HepG2 (cell line): ENCODE measurements at regions not wholly inside any gene's neighbourhood (a gene's known extent, or its start where the extent isn't known, plus 50 kb on each side); places are given as distances from the start of the nearest gene placed in this dataset.

Source experiments
- ATAC-seq: fragments of 200-7000 bp; cut with Tn5 transposase; 3 replicates; pipeline ENCODE4 v1.9.1; 2020; ENCODE audit warnings: mild to moderate bottlenecking, moderate library complexity
- BruUV-seq: library from RNA; stranded (reverse); fragments of 400-500 nt; replicated peaks from 2 replicates; lab custom pipeline; 2021; lab: Mats Ljungman, UMichigan
- CTCF ChIA-PET: fragments of 300-600 bp; formaldehyde crosslinking; extraction: SDS; loops from one replicate; lab custom pipeline; 2021; ENCODE audit warnings: low total read pairs, inconsistent platforms, low intra/inter-chr PET ratio; lab: Yijun Ruan, JAX
- POLR2A ChIA-PET: fragments of 350-600 bp; sonication (Branson Sonifier 250); formaldehyde crosslinking; loops from one replicate; lab custom pipeline; 2020; ENCODE audit warnings: antibody characterized with exemption, inconsistent platforms; lab: Yijun Ruan, JAX
- DNase-seq: peaks from one replicate; pipeline ENCODE4 v3.0.0-alpha.2; 2015; ENCODE audit warnings: low spot score
- FAIRE-seq: peaks from 3 replicates; lab custom pipeline; 2011; peaks lifted over from hg19 to GRCh38; lab: Jason Lieb, UNC
- H2AFZ ChIP-seq: one replicate; pipeline ENCODE4 v1.6.1; 2011; ENCODE audit warnings: low read length, inconsistent platforms
- H3K27ac ChIP-seq: fragments of 300-600 bp; 3 replicates; pipeline ENCODE4 v1.8.0; 2011; ENCODE audit warnings: mixed run types, mild to moderate bottlenecking, mixed read lengths, low read length, inconsistent platforms; ENCODE audit not compliant: insufficient read depth; ENCODE audit errors: extremely low read length
- H3K27me3 ChIP-seq, 2 experiments: fragments of 200-600 bp in 1 of 2; 2 replicates in 1 of 2; 3 replicates in 1 of 2; pipeline versions ENCODE4 v1.6.0 to v1.8.0; 2011; ENCODE audit warnings: low read length in 2 of 2, mild to moderate bottlenecking in 2 of 2, moderate library complexity in 2 of 2, inconsistent platforms in 1 of 2; ENCODE audit not compliant: insufficient read depth in 2 of 2, control insufficient read depth in 1 of 2
- H3K36me3 ChIP-seq, 2 experiments: fragments of 200-600 bp in 1 of 2; replicated peaks in 1 of 2; 2 replicates in 1 of 2; 3 replicates in 1 of 2; pipeline versions ENCODE4 v1.5.1 to v1.8.0; 2011; ENCODE audit warnings: low read length in 2 of 2, inconsistent platforms in 1 of 2; ENCODE audit not compliant: insufficient read depth in 2 of 2, control insufficient read depth in 1 of 2
- H3K4me1 ChIP-seq: 2 replicates; pipeline ENCODE4 v1.5.1; 2012; ENCODE audit warnings: low read length, inconsistent platforms; ENCODE audit not compliant: insufficient read depth
- H3K4me2 ChIP-seq: 2 replicates; pipeline ENCODE4 v1.6.0; 2011; ENCODE audit warnings: low read depth, low read length, inconsistent platforms
- H3K4me3 ChIP-seq, 3 experiments: fragments of 200-600 bp in 1 of 3; sonication (generic), shearing (Covaris generic) in 1 of 3; replicated peaks in 1 of 3; 2 replicates each; pipeline ENCODE4 v1.5.1; 2011 to 2016; ENCODE audit warnings: low read length in 3 of 3, inconsistent platforms in 2 of 3, low read depth in 2 of 3, mild to moderate bottlenecking in 2 of 3, control low read depth in 1 of 3, mixed read lengths in 1 of 3; ENCODE audit not compliant: insufficient read depth in 1 of 3
- H3K79me2 ChIP-seq: one replicate; pipeline ENCODE4 v1.6.1; 2011; ENCODE audit warnings: low read length, inconsistent platforms; ENCODE audit not compliant: insufficient read depth
- H3K9ac ChIP-seq: 2 replicates; pipeline ENCODE4 v1.6.0; 2011; ENCODE audit warnings: mild to moderate bottlenecking, low read depth, low read length, inconsistent platforms; ENCODE audit not compliant: insufficient read depth
- H3K9me3 ChIP-seq: 2 replicates; pipeline ENCODE4 v1.5.1; 2012; ENCODE audit warnings: mild to moderate bottlenecking, low read length
- H4K20me1 ChIP-seq: 2 replicates; pipeline ENCODE4 v1.6.0; 2011; ENCODE audit warnings: inconsistent platforms, mild to moderate bottlenecking, low read length, moderate library complexity; ENCODE audit not compliant: insufficient read depth
- CAMTA2 ChIP-seq: sonication (generic); formaldehyde crosslinking; IDR thresholded peaks from 2 replicates; pipeline ENCODE4 v1.4.0; 2020; ENCODE audit warnings: mild to moderate bottlenecking, missing genetic modification reagents, borderline replicate concordance
- HNRNPLL ChIP-seq: fragments of 200-400 bp; formaldehyde crosslinking; IDR thresholded peaks from 2 replicates; pipeline ENCODE4 v1.6.1; 2017; ENCODE audit warnings: mild to moderate bottlenecking, low read depth, low read length; ENCODE audit not compliant: poor library complexity, severe bottlenecking
- WGBS: methylation state at CpG from one replicate; pipeline ENCODE4 v1.1.6; 2017; ENCODE audit warnings: low lambda C conversion rate; 5-methylcytosine and 5-hydroxymethylcytosine counted together
- in situ Hi-C: cut with HindIII; loops from 2 replicates; pipeline ENCODE4 v1.10.0; 2017; ENCODE audit warnings: low pct_unique_long_range_greater_than_20kb; ENCODE audit not compliant: extremely low pct_ligation_motif_present
- intact Hi-C: fragments of 100-400 bp; cut with micrococcal nuclease; formaldehyde crosslinking; loops from one replicate; pipeline ENCODE4 v1.10.0; 2022; ENCODE audit not compliant: unreplicated experiment
- TF ChIP-seq, protein P1 (sequence below): sonication (generic); formaldehyde crosslinking; IDR thresholded peaks from 2 replicates; pipeline ENCODE4 v1.4.0; 2020; ENCODE audit warnings: missing genetic modification reagents
- TF ChIP-seq, protein P2 (sequence below): sonication (generic); formaldehyde crosslinking; IDR thresholded peaks from 2 replicates; pipeline ENCODE4 v1.4.0; 2020; ENCODE audit warnings: mild to moderate bottlenecking, missing genetic modification reagents

DNA sequence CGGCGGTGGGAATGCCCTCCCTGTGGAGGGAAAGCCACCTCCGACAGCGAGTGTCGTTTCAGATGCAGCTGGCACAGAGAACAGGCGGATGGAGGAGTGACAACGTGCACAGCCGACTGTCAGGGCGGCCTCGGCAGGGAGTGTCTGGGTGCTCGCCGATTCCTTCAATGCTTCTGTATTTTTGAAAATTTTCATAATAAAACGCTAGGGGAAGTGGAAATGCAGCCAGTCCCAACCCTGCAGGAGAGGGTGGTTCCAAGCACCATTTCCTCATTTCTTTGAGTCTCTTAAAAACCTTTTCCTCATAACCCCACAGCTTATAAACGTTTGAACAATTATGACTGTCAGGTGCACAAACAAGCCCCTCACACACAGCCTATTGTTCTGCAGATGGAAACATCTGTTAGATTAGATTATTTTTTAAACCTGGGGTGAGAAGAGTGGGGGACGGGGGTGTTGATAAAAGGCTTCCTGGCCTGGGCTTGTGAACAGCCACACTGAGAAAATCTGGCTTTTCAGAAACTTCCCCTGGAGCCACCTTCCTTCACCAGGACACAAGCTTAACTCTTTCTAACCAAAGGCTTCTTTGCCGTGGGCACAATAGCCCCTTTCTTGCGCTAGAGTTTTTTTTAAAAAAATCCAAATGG lies 228.9 kb downstream of the ANKRD60 start:
- H3K79me2 ChIP-seq: no peaks in the 10 kb centered on the region
- DNase-seq (no peak), FAIRE-seq (no peak), ATAC-seq (no peak)
- no peaks in the 10 kb centered on the region for H3K36me3 ChIP-seq
- intact Hi-C loops: no loop called here
- CTCF ChIA-PET: no interaction called here
- 26% methylated on average over 17 of the region's 17 CpGs for WGBS
- no peak overlapping the region for H3K27ac ChIP-seq
- no peak overlapping the region for H2AFZ ChIP-seq
- POLR2A ChIA-PET: no interaction called here
- no peak overlapping the region for H3K4me3 ChIP-seq
- in situ Hi-C loops: no loop called here
- H4K20me1 ChIP-seq: no peaks in the 10 kb centered on the region
- TF ChIP-seq CAMTA2 (CRISPR knock-in tag): no peak
- TF ChIP-seq, protein P1, sequence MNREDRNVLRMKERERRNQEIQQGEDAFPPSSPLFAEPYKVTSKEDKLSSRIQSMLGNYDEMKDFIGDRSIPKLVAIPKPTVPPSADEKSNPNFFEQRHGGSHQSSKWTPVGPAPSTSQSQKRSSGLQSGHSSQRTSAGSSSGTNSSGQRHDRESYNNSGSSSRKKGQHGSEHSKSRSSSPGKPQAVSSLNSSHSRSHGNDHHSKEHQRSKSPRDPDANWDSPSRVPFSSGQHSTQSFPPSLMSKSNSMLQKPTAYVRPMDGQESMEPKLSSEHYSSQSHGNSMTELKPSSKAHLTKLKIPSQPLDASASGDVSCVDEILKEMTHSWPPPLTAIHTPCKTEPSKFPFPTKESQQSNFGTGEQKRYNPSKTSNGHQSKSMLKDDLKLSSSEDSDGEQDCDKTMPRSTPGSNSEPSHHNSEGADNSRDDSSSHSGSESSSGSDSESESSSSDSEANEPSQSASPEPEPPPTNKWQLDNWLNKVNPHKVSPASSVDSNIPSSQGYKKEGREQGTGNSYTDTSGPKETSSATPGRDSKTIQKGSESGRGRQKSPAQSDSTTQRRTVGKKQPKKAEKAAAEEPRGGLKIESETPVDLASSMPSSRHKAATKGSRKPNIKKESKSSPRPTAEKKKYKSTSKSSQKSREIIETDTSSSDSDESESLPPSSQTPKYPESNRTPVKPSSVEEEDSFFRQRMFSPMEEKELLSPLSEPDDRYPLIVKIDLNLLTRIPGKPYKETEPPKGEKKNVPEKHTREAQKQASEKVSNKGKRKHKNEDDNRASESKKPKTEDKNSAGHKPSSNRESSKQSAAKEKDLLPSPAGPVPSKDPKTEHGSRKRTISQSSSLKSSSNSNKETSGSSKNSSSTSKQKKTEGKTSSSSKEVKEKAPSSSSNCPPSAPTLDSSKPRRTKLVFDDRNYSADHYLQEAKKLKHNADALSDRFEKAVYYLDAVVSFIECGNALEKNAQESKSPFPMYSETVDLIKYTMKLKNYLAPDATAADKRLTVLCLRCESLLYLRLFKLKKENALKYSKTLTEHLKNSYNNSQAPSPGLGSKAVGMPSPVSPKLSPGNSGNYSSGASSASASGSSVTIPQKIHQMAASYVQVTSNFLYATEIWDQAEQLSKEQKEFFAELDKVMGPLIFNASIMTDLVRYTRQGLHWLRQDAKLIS (CRISPR knock-in tag): no peak
- TF ChIP-seq, protein P2, sequence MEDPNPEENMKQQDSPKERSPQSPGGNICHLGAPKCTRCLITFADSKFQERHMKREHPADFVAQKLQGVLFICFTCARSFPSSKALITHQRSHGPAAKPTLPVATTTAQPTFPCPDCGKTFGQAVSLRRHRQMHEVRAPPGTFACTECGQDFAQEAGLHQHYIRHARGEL (CRISPR knock-in tag): no peak
- no peak for TF ChIP-seq HNRNPLL
- H3K27me3 ChIP-seq: peaks cover 5 to 34% of the 10 kb centered on the region in 2 experiments; a peak in 3 of 5 replicates
- BruUV-seq: no TSS peak
- no peaks in the 10 kb centered on the region for H3K4me1 ChIP-seq
- no peak overlapping the region for H3K4me2 ChIP-seq
- no peak overlapping the region for H3K9ac ChIP-seq
- no peaks in the 10 kb centered on the region for H3K9me3 ChIP-seq
